ENCODE measurements at regions not wholly inside any gene's neighbourhood (a gene's known extent, or its start where the extent isn't known, plus 50 kb on each side); places are given as distances from the start of the nearest gene placed in this dataset.

GRCh38 chr2:196439760-196440159 lies 199.8 kb upstream of the CCDC150 start:
- no peak for DNase-seq (ENCODE audit: low read depth in 2 of 2)

GRCh38 chr2:196440413-196440812 lies 199.1 kb upstream of the CCDC150 start:
- DNase-seq (ENCODE audit: low read depth in 2 of 2), result no peak

- no peak for DNase-seq (ENCODE audit: low read depth in 2 of 2)
Measured at GRCh38 chr2:196441527-196441926, 198.0 kb upstream of the CCDC150 start.

GRCh38 chr2:196442211-196442610 lies 197.3 kb upstream of the CCDC150 start:
- DNase-seq (ENCODE audit: low read depth in 2 of 2), result no peak

GRCh38 chr2:196444442-196444841 lies 195.1 kb upstream of the CCDC150 start:
- no peak for DNase-seq (ENCODE audit: low read depth in 2 of 2)

GRCh38 chr2:196445991-196446390 lies 193.5 kb upstream of the CCDC150 start:
- no peak for DNase-seq (ENCODE audit: low read depth in 2 of 2)

GRCh38 chr2:196448407-196449079 lies 191.0 kb upstream of the CCDC150 start:
- no peak for DNase-seq (ENCODE audit: low read depth in 2 of 2)

- no peak for DNase-seq (ENCODE audit: low read depth in 2 of 2)
Measured at GRCh38 chr2:196449083-196449482, 190.4 kb upstream of the CCDC150 start.

- DNase-seq (ENCODE audit: low read depth in 2 of 2), result no peak
Measured at GRCh38 chr2:196452758-196453157, 186.8 kb upstream of the CCDC150 start.

GRCh38 chr2:196453613-196454047 lies 185.9 kb upstream of the CCDC150 start:
- peak; percentile 33 to 35 for DNase-seq (ENCODE audit: low read depth in 2 of 2)

- DNase-seq (ENCODE audit: low read depth in 2 of 2), result no peak
Measured at GRCh38 chr2:196454492-196454891, 185.0 kb upstream of the CCDC150 start.

GRCh38 chr2:196459539-196459938 lies 180.0 kb upstream of the CCDC150 start:
- DNase-seq (ENCODE audit: low read depth in 2 of 2), result no peak

GRCh38 chr2:196463706-196464105 lies 175.8 kb upstream of the CCDC150 start:
- DNase-seq (ENCODE audit: low read depth in 2 of 2), result no peak

- DNase-seq (ENCODE audit: low read depth in 2 of 2), result no peak
Measured at GRCh38 chr2:196464311-196464710, 175.2 kb upstream of the CCDC150 start.

GRCh38 chr2:196466581-196466980 lies 172.9 kb upstream of the CCDC150 start:
- no peak for DNase-seq (ENCODE audit: low read depth in 2 of 2)

GRCh38 chr2:196468394-196468793 lies 171.1 kb upstream of the CCDC150 start:
- DNase-seq (ENCODE audit: low read depth in 2 of 2), result no peak

- no peak for DNase-seq (ENCODE audit: low read depth in 2 of 2)
Measured at GRCh38 chr2:196473617-196474016, 165.9 kb upstream of the CCDC150 start.

GRCh38 chr2:196475611-196476010 lies 163.9 kb upstream of the CCDC150 start:
- no peak for DNase-seq (ENCODE audit: low read depth in 2 of 2)

GRCh38 chr2:196478588-196478987 lies 160.9 kb upstream of the CCDC150 start:
- no peak for DNase-seq (ENCODE audit: low read depth in 2 of 2)

GRCh38 chr2:196479350-196479749 lies 160.2 kb upstream of the CCDC150 start:
- DNase-seq (ENCODE audit: low read depth in 2 of 2), result peak; percentile 32 to 50

- no peak for DNase-seq (ENCODE audit: low read depth in 2 of 2)
Measured at GRCh38 chr2:196480653-196481323, 158.7 kb upstream of the CCDC150 start.

GRCh38 chr2:196481324-196481697 lies 158.2 kb upstream of the CCDC150 start:
- DNase-seq (ENCODE audit: low read depth in 2 of 2), result peak; percentile 50 to 63

Measured in fibroblast of skin of left quadriceps (primary cell).